Ishikawa (cell line): ENCODE measurements at regions not wholly inside any gene's neighbourhood (a gene's known extent, or its start where the extent isn't known, plus 50 kb on each side); places are given as distances from the start of the nearest gene placed in this dataset.

Experiments used
- CEBPB ChIP-seq: IDR thresholded peaks from 2 replicates; pipeline ENCODE4 v1.6.1; 2012
- CREB1 ChIP-seq: IDR thresholded peaks from 2 replicates; pipeline ENCODE4 v1.6.1; 2012; ENCODE audit warnings: low read depth
- EGR1 ChIP-seq: IDR thresholded peaks from 2 replicates; pipeline ENCODE4 v1.6.1; 2012
- EP300 ChIP-seq: IDR thresholded peaks from 2 replicates; pipeline ENCODE4 v1.6.1; 2012; ENCODE audit warnings: borderline replicate concordance
- FOXM1 ChIP-seq: IDR thresholded peaks from 2 replicates; pipeline ENCODE4 v1.6.1; 2012; ENCODE audit warnings: low read depth, borderline replicate concordance
- MAX ChIP-seq: IDR thresholded peaks from 2 replicates; pipeline ENCODE4 v1.6.1; 2012
- RAD21 ChIP-seq: IDR thresholded peaks from 2 replicates; pipeline ENCODE4 v1.6.1; 2012; ENCODE audit warnings: low read depth
- REST ChIP-seq: IDR thresholded peaks from 2 replicates; pipeline ENCODE4 v1.6.1; 2012; ENCODE audit warnings: low read depth, mild to moderate bottlenecking
- TAF1 ChIP-seq: IDR thresholded peaks from 2 replicates; pipeline ENCODE4 v1.6.1; 2012; ENCODE audit warnings: low read depth, mild to moderate bottlenecking
- TCF12 ChIP-seq: IDR thresholded peaks from 2 replicates; pipeline ENCODE4 v1.6.1; 2012; ENCODE audit warnings: low read depth
- YY1 ChIP-seq: IDR thresholded peaks from 2 replicates; pipeline ENCODE4 v1.6.1; 2012; ENCODE audit warnings: low read depth
- ZBTB7A ChIP-seq: IDR thresholded peaks from 2 replicates; pipeline ENCODE4 v1.6.1; 2012; ENCODE audit warnings: low read depth

GRCh38 chr3:111311709-111312235, 230.2 kb upstream of the CD96 start:
- TF ChIP-seq RAD21 (no peak), MAX (no peak), EP300 (no peak), CREB1 (no peak), CEBPB (no peak), TCF12 (no peak), TAF1 (no peak), YY1 (no peak), EGR1 (no peak), FOXM1 (no peak), REST (no peak), ZBTB7A (no peak)
